Suprapubic skin (tissue), 3 donors: ENCODE measurements at regions not wholly inside any gene's neighbourhood (a gene's known extent, or its start where the extent isn't known, plus 50 kb on each side); places are given as distances from the start of the nearest gene placed in this dataset.

Experiments
- POLR2A ChIP-seq, 2 donors: fragments of 450-650 bp; IDR thresholded peaks; one replicate each; pipeline ENCODE4 v1.6.1; 2017; ENCODE audit warnings: antibody characterized with exemption in 2 of 2, mild to moderate bottlenecking in 2 of 2, moderate library complexity in 2 of 2
- TF ChIP-seq, protein P1 (sequence below), 2 donors: fragments of 200-600 bp in 1 of 2; fragments of 450-650 bp in 1 of 2; sonication (generic) in 1 of 2; IDR thresholded peaks; one replicate each; pipeline ENCODE4 v1.5.1; 2016 to 2019; ENCODE audit warnings: antibody characterized with exemption in 2 of 2, mild to moderate bottlenecking in 1 of 2, moderate library complexity in 1 of 2

DNA sequence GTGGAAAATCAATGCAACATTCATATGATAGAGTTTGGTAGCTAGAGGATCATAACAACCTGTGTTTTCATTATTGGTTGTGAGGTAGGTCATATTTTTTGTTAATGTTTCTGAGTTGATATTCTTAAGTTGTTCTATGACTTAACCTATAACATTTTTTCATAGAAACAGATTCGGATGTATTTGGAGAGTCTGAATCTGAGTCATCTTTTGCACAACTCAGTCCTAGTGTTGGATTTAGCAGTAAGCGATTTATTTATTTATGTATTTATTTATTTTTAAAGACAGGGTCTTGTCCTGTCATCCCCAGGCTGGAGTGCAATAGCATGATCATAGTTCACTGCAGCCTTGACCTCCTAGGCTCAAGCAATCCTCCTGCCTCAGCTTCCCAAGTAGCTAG, 292.8 kb upstream of the ZNF717 start:
- TF ChIP-seq, protein P1, sequence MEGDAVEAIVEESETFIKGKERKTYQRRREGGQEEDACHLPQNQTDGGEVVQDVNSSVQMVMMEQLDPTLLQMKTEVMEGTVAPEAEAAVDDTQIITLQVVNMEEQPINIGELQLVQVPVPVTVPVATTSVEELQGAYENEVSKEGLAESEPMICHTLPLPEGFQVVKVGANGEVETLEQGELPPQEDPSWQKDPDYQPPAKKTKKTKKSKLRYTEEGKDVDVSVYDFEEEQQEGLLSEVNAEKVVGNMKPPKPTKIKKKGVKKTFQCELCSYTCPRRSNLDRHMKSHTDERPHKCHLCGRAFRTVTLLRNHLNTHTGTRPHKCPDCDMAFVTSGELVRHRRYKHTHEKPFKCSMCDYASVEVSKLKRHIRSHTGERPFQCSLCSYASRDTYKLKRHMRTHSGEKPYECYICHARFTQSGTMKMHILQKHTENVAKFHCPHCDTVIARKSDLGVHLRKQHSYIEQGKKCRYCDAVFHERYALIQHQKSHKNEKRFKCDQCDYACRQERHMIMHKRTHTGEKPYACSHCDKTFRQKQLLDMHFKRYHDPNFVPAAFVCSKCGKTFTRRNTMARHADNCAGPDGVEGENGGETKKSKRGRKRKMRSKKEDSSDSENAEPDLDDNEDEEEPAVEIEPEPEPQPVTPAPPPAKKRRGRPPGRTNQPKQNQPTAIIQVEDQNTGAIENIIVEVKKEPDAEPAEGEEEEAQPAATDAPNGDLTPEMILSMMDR (IDR thresholded peaks at IDR 0.05), result no peak
- TF ChIP-seq POLR2A (IDR thresholded peaks at IDR 0.05), result no peak
